GM20000 (cell line): ENCODE measurements at regions not wholly inside any gene's neighbourhood (a gene's known extent, or its start where the extent isn't known, plus 50 kb on each side); places are given as distances from the start of the nearest gene placed in this dataset.
"Not testable (repeated sequence)": the region's sequence is repeated elsewhere in the genome, so short reads cannot be mapped to it uniquely, and the experiment has no call there.

Source experiments
- DNase-seq: peaks from one replicate; pipeline ENCODE4 v3.0.0; 2012; ENCODE audit warnings: low spot score
- TF ChIP-seq, protein P1 (sequence below): IDR thresholded peaks from 2 replicates; pipeline ENCODE4 v1.5.1; 2012; ENCODE audit warnings: mild to moderate bottlenecking, control low read depth; ENCODE audit errors: extremely low read depth, missing control alignments

DNA sequence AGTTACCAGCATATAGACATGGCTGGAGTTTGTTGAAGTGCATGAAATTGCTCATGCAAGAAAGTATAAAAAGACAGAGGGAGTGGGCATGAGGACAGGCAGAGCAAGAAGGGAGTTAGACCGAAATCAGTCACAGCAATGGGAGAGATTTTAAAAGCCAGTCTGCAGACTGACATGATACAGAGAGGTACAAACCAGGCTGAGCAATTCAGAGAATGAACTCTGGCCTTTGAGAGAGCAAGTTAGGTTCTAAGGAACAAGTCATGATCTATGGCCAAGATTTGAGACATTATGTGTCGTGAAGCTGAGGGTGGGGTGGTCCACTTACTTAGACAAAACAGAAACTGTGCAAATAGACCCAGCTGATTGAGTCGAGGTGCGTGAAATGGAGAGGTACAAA lies 93.4 kb upstream of the TSC22D1 start:
- TF ChIP-seq, protein P1, sequence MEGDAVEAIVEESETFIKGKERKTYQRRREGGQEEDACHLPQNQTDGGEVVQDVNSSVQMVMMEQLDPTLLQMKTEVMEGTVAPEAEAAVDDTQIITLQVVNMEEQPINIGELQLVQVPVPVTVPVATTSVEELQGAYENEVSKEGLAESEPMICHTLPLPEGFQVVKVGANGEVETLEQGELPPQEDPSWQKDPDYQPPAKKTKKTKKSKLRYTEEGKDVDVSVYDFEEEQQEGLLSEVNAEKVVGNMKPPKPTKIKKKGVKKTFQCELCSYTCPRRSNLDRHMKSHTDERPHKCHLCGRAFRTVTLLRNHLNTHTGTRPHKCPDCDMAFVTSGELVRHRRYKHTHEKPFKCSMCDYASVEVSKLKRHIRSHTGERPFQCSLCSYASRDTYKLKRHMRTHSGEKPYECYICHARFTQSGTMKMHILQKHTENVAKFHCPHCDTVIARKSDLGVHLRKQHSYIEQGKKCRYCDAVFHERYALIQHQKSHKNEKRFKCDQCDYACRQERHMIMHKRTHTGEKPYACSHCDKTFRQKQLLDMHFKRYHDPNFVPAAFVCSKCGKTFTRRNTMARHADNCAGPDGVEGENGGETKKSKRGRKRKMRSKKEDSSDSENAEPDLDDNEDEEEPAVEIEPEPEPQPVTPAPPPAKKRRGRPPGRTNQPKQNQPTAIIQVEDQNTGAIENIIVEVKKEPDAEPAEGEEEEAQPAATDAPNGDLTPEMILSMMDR = no peak
- no peak for DNase-seq

- DNase-seq = no peak
- TF ChIP-seq, protein P1 = no peak
These were observed 92.6 kb upstream of the TSC22D1 start for GRCh38 chr13:44668688-44669087.

DNA sequence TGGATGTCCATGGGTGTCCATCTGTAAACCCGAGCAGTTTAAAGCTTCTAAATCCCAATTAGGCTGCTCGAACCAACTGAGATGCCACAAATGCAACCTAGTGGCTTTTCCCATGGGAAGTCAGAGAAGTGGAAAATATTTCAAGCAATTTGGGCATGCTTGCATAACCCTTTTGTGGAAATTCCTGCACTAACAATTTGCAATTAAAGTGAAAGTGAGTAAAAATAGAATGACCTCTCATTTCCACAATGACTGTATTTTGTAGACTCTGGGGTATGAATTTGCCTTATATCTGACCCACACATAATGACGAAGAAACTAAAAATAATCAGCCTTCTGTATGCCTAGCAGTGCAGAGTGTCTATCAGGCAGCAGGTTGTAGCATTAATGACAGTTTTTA lies 91.8 kb upstream of the TSC22D1 start:
- peak; percentile 61 for DNase-seq
- TF ChIP-seq, protein P1 = no peak

GRCh38 chr13:44666538-44666937 lies 90.4 kb upstream of the TSC22D1 start:
- not testable (repeated sequence) for DNase-seq

DNA sequence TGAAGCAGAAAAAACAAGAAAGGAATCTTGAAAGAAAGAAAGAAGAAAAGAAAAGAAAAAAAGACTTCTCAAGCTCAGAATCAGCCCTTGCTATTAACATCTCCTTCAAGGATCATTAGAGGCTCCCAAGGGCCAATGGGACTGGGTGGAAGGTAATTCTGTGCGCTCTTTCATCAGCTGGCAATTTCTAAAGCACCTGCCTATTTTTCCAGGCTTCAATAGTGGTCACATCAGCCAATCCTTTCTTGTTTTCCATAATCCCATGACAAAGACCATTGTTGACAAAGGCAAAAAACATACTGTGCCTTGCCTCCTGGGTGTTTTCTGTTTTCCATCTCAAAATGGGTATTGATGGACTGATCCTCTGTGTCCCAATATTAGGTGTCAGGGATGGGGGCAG lies 88.2 kb upstream of the TSC22D1 start:
- no peak for DNase-seq
- TF ChIP-seq, protein P1 = no peak

DNA sequence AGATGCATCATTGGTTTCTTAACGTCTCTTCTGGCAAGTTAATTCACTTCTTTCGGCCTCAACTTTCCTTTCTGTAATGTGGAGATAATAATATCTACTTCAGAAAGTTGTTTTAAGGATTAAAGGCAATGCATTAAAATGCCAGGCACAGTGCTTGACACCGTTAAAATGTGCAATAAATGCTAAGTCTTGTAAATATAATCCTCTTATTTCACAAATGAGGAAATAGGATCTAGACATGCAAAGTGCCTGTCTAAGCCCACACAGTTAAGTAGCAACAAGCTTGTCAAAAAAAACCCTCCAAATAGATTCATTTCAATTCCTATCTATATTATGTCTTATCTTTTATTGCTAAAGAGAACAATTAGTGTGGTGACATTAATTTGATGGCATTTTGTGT lies 86.4 kb upstream of the TSC22D1 start:
- TF ChIP-seq, protein P1 = no peak
- no peak for DNase-seq

DNA sequence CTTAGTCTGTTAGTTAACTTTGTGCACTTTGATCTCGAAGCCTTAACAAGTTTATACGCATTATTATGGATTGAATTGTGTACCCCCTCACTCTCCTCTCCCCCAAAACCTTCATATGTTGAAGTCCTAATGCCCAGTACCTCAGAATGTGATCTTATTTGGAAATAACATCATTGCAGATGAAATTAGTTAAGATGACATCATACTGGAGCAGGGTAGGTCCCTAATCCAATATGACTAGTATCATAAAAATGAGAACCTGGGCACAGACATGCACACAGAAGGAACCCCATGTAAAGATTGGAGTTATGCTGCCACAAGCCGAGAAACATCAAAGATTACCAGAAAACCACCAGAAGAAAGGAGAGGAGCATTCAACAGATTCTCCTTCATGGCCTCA lies 85.8 kb upstream of the TSC22D1 start:
- TF ChIP-seq, protein P1 = no peak
- DNase-seq = no peak

DNA sequence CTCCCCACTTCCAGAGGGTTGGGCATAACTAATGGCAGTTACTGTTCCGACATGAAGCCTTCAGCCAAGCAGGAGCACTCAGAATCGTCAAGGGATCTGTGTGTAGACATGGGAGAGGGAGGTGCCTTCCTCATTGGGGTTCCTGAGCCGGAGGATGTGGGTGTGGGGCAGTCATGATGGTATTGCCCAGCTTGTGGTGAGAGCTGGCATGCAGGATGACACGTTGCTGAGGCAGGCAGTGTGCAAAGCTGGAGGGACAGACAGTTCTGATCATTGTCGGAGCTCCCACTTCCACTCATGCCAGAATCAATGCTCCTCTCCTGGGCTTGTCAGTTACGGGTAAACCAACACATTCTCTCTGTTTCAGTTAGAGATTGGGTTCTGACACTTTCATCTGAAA lies 83.9 kb upstream of the TSC22D1 start:
- DNase-seq = no peak
- TF ChIP-seq, protein P1 = no peak
